Activated B cell treated with CpG ODN at 0.5 μM for 24 hours (primary cell): ENCODE measurements at regions not wholly inside any gene's neighbourhood (a gene's known extent, or its start where the extent isn't known, plus 50 kb on each side); places are given as distances from the start of the nearest gene placed in this dataset.

ENCODE experiments used
- ATAC-seq: fragments of 200-7000 bp; cut with Tn5 transposase; one replicate; pipeline ENCODE4 v1.10.0; 2021; ENCODE audit warnings: low read depth, mild to moderate bottlenecking, moderate library complexity
- CTCF ChIA-PET: fragments of 350-600 bp; sonication (Branson Sonifier 250); formaldehyde crosslinking; loops from one replicate; lab custom pipeline; 2021; ENCODE audit warnings: antibody characterized with exemption; lab: Charles Lee
- POLR2A ChIA-PET: fragments of 350-600 bp; sonication (Branson Sonifier 250); formaldehyde crosslinking; loops from one replicate; lab custom pipeline; 2021; ENCODE audit warnings: antibody characterized with exemption; lab: Charles Lee
- DNase-seq: peaks from one replicate; pipeline ENCODE4 v3.0.0; 2022
- H3K27ac Mint-ChIP-seq: one replicate; pipeline ENCODE4 v1.8.0; 2020; ENCODE audit warnings: mixed read lengths
- H3K27me3 Mint-ChIP-seq: one replicate; pipeline ENCODE4 v1.8.0; 2021; ENCODE audit warnings: mixed read lengths
- H3K36me3 Mint-ChIP-seq: one replicate; pipeline ENCODE4 v1.8.0; 2021; ENCODE audit warnings: low read depth, mixed read lengths
- H3K4me1 Mint-ChIP-seq: one replicate; pipeline ENCODE4 v1.8.0; 2021; ENCODE audit warnings: mixed read lengths
- H3K4me3 Mint-ChIP-seq: one replicate; pipeline ENCODE4 v1.8.0; 2020; ENCODE audit warnings: mild to moderate bottlenecking, mixed read lengths
- H3K9me3 Mint-ChIP-seq: one replicate; pipeline ENCODE4 v1.8.0; 2020; ENCODE audit warnings: mixed read lengths
- intact Hi-C: fragments of 100-400 bp; cut with micrococcal nuclease; formaldehyde crosslinking; loops from one replicate; pipeline ENCODE4 v1.15.1; 2024
- TF ChIP-seq, protein P1 (sequence below): fragments of 200-600 bp; IDR thresholded peaks from one replicate; pipeline ENCODE4 v1.8.0; 2022; ENCODE audit warnings: antibody characterized with exemption, mild to moderate bottlenecking

DNA sequence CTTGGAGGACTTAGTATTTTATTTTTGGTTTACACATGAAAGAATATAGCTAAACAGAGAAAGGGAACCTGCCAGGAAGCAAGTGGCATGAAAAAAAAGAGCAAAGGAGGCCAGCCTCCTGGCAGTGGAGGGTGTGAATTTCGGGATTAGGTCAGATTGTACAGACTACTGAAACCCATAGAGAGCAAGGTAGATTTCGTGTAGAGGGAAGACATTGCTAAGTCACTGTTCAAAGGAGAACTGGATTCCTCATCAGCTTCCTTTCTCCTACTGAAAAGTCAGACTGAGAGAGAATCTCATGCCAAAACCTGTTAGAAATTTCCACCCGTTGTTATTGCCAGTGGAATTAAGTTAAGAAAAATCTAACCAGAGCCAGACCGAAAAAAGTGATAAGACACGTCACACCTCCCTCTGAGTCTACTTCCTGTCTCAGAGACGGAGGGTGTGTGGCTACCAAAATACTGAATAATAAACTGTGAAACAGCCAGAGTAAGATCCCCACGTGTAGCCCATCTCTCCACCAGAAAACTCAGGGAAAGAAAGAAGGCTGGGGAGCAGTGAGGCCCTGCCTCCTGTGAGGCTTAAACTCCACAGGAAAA, 118.8 kb downstream of the SKIDA1 start:
- Mint-ChIP-seq H3K4me1 (no peaks in the 10 kb centered on the region), H3K27me3 (peaks cover 3% of the 10 kb centered on the region), H3K4me3 (no peak overlapping the region), H3K36me3 (no peaks in the 10 kb centered on the region), H3K27ac (no peak overlapping the region), H3K9me3 (no peaks in the 10 kb centered on the region)
- intact Hi-C loops, result no loop called here
- DNase-seq (no peak), ATAC-seq (no peak)
- ChIA-PET CTCF (no interaction called here), POLR2A (no interaction called here)
- TF ChIP-seq, protein P1, sequence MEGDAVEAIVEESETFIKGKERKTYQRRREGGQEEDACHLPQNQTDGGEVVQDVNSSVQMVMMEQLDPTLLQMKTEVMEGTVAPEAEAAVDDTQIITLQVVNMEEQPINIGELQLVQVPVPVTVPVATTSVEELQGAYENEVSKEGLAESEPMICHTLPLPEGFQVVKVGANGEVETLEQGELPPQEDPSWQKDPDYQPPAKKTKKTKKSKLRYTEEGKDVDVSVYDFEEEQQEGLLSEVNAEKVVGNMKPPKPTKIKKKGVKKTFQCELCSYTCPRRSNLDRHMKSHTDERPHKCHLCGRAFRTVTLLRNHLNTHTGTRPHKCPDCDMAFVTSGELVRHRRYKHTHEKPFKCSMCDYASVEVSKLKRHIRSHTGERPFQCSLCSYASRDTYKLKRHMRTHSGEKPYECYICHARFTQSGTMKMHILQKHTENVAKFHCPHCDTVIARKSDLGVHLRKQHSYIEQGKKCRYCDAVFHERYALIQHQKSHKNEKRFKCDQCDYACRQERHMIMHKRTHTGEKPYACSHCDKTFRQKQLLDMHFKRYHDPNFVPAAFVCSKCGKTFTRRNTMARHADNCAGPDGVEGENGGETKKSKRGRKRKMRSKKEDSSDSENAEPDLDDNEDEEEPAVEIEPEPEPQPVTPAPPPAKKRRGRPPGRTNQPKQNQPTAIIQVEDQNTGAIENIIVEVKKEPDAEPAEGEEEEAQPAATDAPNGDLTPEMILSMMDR, result no peak

DNA sequence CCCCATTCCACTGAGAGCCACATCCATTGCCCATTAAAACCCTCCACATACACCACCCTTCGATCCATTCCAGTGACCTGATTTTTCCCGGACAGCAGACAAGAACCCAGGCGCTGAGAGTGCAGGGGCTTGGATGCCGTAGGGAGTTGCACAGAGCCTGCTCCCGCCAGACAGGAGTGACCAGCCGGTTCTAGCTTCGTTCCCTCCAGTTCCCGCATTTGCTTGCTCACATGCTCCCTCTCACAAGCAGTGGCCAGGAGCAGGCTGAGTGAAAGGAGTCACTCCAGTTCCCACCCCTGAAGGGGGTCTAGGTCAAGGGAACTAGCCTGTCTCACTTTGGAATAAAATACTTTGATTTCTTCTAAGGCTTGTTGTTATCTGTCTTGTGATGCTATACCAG, 119.5 kb downstream of the SKIDA1 start:
- TF ChIP-seq, protein P1, result no peak
- H3K36me3 Mint-ChIP-seq, result no peaks in the 10 kb centered on the region
- no peak for DNase-seq
- CTCF ChIA-PET, result no interaction called here
- H3K4me1 Mint-ChIP-seq, result no peaks in the 10 kb centered on the region
- POLR2A ChIA-PET, result no interaction called here
- no peak for ATAC-seq
- H3K27ac Mint-ChIP-seq, result no peak overlapping the region
- intact Hi-C loops, result no loop called here
- peaks cover 3% of the 10 kb centered on the region for H3K27me3 Mint-ChIP-seq
- no peaks in the 10 kb centered on the region for H3K9me3 Mint-ChIP-seq
- no peak overlapping the region for H3K4me3 Mint-ChIP-seq

DNA sequence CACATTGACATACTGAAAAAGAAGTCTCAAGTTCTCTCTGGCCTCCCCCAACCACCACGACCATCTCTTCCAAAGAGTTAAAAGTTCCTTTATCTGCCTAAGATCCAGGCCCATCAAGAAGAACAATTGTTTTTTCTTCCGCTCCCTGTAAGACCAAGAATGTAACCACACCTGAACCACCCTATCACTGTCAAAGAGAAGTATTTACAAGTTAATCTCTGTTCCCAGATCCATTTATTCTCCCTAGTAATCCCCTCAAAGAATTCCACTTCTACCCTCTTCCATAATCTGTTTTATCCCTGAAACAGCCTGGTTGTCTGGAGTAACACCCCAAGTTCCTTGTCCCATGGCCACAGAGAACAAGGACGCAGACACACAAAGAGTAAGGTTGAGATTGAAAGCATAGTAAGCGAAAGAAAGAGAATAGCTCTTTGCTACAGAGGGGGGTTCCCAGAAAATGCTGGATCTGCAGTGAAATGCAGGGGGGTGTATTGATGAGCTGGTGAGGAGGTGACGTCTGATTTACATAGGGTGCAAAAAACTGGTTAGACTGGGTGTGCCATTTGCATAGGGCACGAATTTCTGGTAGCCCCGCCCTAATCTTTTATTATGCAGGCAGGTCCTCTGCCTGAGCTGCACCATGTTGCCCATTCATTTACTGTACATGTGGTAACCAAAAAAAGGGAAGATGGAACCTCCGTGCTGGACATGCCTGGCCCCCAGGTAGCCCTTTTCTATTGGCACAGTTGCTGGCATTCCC, 122.0 kb downstream of the SKIDA1 start:
- no peaks in the 10 kb centered on the region for H3K36me3 Mint-ChIP-seq
- H3K4me1 Mint-ChIP-seq, result no peaks in the 10 kb centered on the region
- H3K4me3 Mint-ChIP-seq, result no peak overlapping the region
- no peak for ATAC-seq
- POLR2A ChIA-PET, result no interaction called here
- no peak overlapping the region for H3K27ac Mint-ChIP-seq
- TF ChIP-seq, protein P1, result no peak
- no peaks in the 10 kb centered on the region for H3K9me3 Mint-ChIP-seq
- DNase-seq, result no peak
- peaks cover 6% of the 10 kb centered on the region for H3K27me3 Mint-ChIP-seq
- CTCF ChIA-PET, result no interaction called here
- intact Hi-C loops, result no loop called here

DNA sequence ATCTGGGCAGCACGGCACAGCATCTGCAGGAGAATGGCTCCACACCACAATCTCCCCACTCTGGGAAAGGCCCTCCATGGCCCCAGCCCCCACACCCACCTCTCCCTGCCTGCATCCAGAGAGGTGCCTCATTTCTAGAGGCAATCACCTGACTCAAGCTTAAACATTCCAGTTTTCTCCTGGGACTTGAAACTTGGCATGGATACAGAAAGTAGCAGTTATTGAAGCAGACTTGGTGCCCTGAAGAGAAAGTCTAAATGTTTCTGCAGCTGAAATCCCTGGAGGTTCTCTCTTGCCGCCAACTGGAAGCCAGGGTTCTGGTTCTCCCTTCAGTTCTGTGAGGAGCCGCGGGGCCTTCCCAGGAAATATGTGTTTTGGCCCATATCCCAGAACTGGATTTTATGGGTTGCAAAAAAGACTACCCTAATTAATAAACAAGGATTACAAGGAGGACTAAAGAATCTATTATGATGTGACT, 122.8 kb downstream of the SKIDA1 start:
- Mint-ChIP-seq H3K4me1 (no peaks in the 10 kb centered on the region), H3K9me3 (no peaks in the 10 kb centered on the region), H3K4me3 (no peak overlapping the region), H3K27ac (no peak overlapping the region), H3K27me3 (peaks cover 6% of the 10 kb centered on the region), H3K36me3 (no peaks in the 10 kb centered on the region)
- DNase-seq (no peak), ATAC-seq (no peak)
- TF ChIP-seq, protein P1, result no peak
- POLR2A ChIA-PET, result no interaction called here
- CTCF ChIA-PET, result no interaction called here
- intact Hi-C loops, result no loop called here

DNA sequence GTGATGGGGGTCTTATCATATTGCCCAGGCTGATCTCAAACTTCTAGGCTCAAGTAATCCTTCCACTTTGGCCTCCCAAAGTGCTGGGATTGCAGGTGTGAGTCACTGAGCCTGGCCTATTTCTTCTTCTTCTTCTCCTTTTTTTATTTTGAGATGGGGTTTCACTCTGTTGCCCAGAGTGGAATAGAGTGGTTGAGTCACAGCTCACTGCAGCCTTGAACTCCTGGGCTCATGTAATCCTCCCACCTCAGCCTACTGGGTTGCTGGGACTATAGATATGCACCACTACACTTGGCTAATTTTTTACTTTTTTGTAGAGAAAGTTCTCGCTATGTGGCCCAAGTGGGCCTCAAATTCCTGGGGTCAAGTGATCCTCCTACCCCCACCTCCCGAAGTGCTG, 124.3 kb downstream of the SKIDA1 start:
- ATAC-seq (no peak), DNase-seq (no peak)
- H3K9me3 Mint-ChIP-seq, result no peaks in the 10 kb centered on the region
- H3K27ac Mint-ChIP-seq, result no peak overlapping the region
- ChIA-PET POLR2A (no interaction called here), CTCF (no interaction called here)
- intact Hi-C loops, result no loop called here
- peaks cover 3% of the 10 kb centered on the region for H3K27me3 Mint-ChIP-seq
- H3K4me1 Mint-ChIP-seq, result no peaks in the 10 kb centered on the region
- H3K4me3 Mint-ChIP-seq, result no peak overlapping the region
- TF ChIP-seq, protein P1, result no peak
- H3K36me3 Mint-ChIP-seq, result no peaks in the 10 kb centered on the region
